H7 (cell line): ENCODE measurements at regions not wholly inside any gene's neighbourhood (a gene's known extent, or its start where the extent isn't known, plus 50 kb on each side); places are given as distances from the start of the nearest gene placed in this dataset.

ENCODE experiments used
- DNase-seq: peaks from one replicate; pipeline ENCODE4 v3.0.0; 2012
- H3K27me3 ChIP-seq: 2 replicates; pipeline ENCODE4 v1.6.0; 2011; ENCODE audit warnings: mild to moderate bottlenecking, low read length; ENCODE audit not compliant: control insufficient read depth, insufficient read depth
- H3K36me3 ChIP-seq: replicated peaks from 2 replicates; pipeline ENCODE4 v1.5.1; 2011; ENCODE audit warnings: low read length; ENCODE audit not compliant: control insufficient read depth, insufficient read depth
- H3K4me3 ChIP-seq: 2 replicates; pipeline ENCODE4 v1.5.1; 2011; ENCODE audit warnings: low read depth, mild to moderate bottlenecking, control low read depth, low read length, moderate library complexity; ENCODE audit not compliant: insufficient read depth

- H3K4me3 ChIP-seq = no peak overlapping the region
- DNase-seq = no peak
- H3K36me3 ChIP-seq = no peaks in the 10 kb centered on the region
- no peaks in the 10 kb centered on the region for H3K27me3 ChIP-seq
These were observed 584.1 kb downstream of the VRK1 start for GRCh38 chr14:97381309-97381708.

- DNase-seq = no peak
- no peak overlapping the region for H3K4me3 ChIP-seq
These were observed 585.5 kb downstream of the VRK1 start for GRCh38 chr14:97382616-97383226.

GRCh38 chr14:97385727-97386126 lies 588.5 kb downstream of the VRK1 start:
- Histone ChIP-seq H3K36me3 (no peaks in the 10 kb centered on the region), H3K4me3 (no peak overlapping the region), H3K27me3 (no peaks in the 10 kb centered on the region)
- no peak for DNase-seq

More at GRCh38 chr14:97382616-97383226, 585.5 kb downstream of the VRK1 start:
- H3K27me3 ChIP-seq = no peaks in the 10 kb centered on the region
- H3K36me3 ChIP-seq = no peaks in the 10 kb centered on the region

- no peak overlapping the region for H3K4me3 ChIP-seq
- H3K27me3 ChIP-seq = no peaks in the 10 kb centered on the region
- DNase-seq = peak; percentile 13
- no peaks in the 10 kb centered on the region for H3K36me3 ChIP-seq
These were observed 590.2 kb downstream of the VRK1 start for GRCh38 chr14:97387252-97387874.

GRCh38 chr14:97388408-97388807 lies 591.2 kb downstream of the VRK1 start:
- H3K4me3 ChIP-seq = no peak overlapping the region
- peak; percentile 39 for DNase-seq
- no peaks in the 10 kb centered on the region for H3K27me3 ChIP-seq
- H3K36me3 ChIP-seq = no peaks in the 10 kb centered on the region

GRCh38 chr14:97390096-97390724 lies 593.0 kb downstream of the VRK1 start:
- Histone ChIP-seq H3K27me3 (no peaks in the 10 kb centered on the region), H3K4me3 (no peak overlapping the region), H3K36me3 (no peaks in the 10 kb centered on the region)
- no peak for DNase-seq

- no peak overlapping the region for H3K4me3 ChIP-seq
- DNase-seq = no peak
- H3K36me3 ChIP-seq = no peaks in the 10 kb centered on the region
- H3K27me3 ChIP-seq = no peaks in the 10 kb centered on the region
These were observed 596.1 kb downstream of the VRK1 start for GRCh38 chr14:97393244-97393643.

GRCh38 chr14:97395068-97395467 lies 597.9 kb downstream of the VRK1 start:
- no peak overlapping the region for H3K4me3 ChIP-seq
- no peaks in the 10 kb centered on the region for H3K36me3 ChIP-seq
- DNase-seq = no peak
- no peaks in the 10 kb centered on the region for H3K27me3 ChIP-seq

- no peak for DNase-seq
- Histone ChIP-seq H3K36me3 (no peaks in the 10 kb centered on the region), H3K4me3 (no peak overlapping the region), H3K27me3 (no peaks in the 10 kb centered on the region)
These were observed 604.5 kb downstream of the VRK1 start for GRCh38 chr14:97401714-97402113.

GRCh38 chr14:97402279-97402678 lies 605.1 kb downstream of the VRK1 start:
- H3K27me3 ChIP-seq = no peaks in the 10 kb centered on the region
- no peak for DNase-seq
- no peaks in the 10 kb centered on the region for H3K36me3 ChIP-seq
- no peak overlapping the region for H3K4me3 ChIP-seq

- no peaks in the 10 kb centered on the region for H3K36me3 ChIP-seq
- H3K27me3 ChIP-seq = peaks cover 8% of the 10 kb centered on the region
- no peak overlapping the region for H3K4me3 ChIP-seq
- DNase-seq = no peak
These were observed 610.7 kb downstream of the VRK1 start for GRCh38 chr14:97407701-97408407.

- Histone ChIP-seq H3K36me3 (no peaks in the 10 kb centered on the region), H3K4me3 (no peak overlapping the region), H3K27me3 (peaks cover 8% of the 10 kb centered on the region)
- DNase-seq = no peak
These were observed 611.3 kb downstream of the VRK1 start for GRCh38 chr14:97408503-97408902.

- peaks cover 8% of the 10 kb centered on the region for H3K27me3 ChIP-seq
- DNase-seq = no peak
- no peak overlapping the region for H3K4me3 ChIP-seq
- H3K36me3 ChIP-seq = no peaks in the 10 kb centered on the region
These were observed 612.0 kb downstream of the VRK1 start for GRCh38 chr14:97408937-97409815.
